ENCODE measurements at regions not wholly inside any gene's neighbourhood (a gene's known extent, or its start where the extent isn't known, plus 50 kb on each side); places are given as distances from the start of the nearest gene placed in this dataset.

- TF ChIP-seq ZNF274 (IDR thresholded peaks at IDR 0.05; ENCODE audit: low read length) (no peak), ZNF274 (tag by site-specific recombination; IDR thresholded peaks at IDR 0.05; ENCODE audit: borderline replicate concordance) (no peak), EGR2 (tag by site-specific recombination; IDR thresholded peaks at IDR 0.05; ENCODE audit: low read depth) (no peak), KLF10 (tag by site-specific recombination; IDR thresholded peaks at IDR 0.05) (peak; percentile 70), ZNF449 (tag by site-specific recombination; IDR thresholded peaks at IDR 0.05) (no peak), SETDB1 (IDR thresholded peaks at IDR 0.05; ENCODE audit: insufficient read length, low read length) (no peak), ZBTB44 (tag by site-specific recombination; IDR thresholded peaks at IDR 0.05) (no peak), PRDM4 (tag by site-specific recombination; IDR thresholded peaks at IDR 0.05) (no peak), GLI2 (tag by site-specific recombination; IDR thresholded peaks at IDR 0.05; ENCODE audit: borderline replicate concordance, low read depth) (no peak), ZNF654 (tag by site-specific recombination; IDR thresholded peaks at IDR 0.05; ENCODE audit: low read depth) (peak; percentile 100), ZNF2 (tag by site-specific recombination; IDR thresholded peaks at IDR 0.05) (no peak), ZNF211 (tag by site-specific recombination; IDR thresholded peaks at IDR 0.05; ENCODE audit: low read depth) (no peak), ATF2 (tag by site-specific recombination; IDR thresholded peaks at IDR 0.05; ENCODE audit: low read depth) (no peak), ZSCAN16 (tag by site-specific recombination; IDR thresholded peaks at IDR 0.05) (no peak), ZNF416 (tag by site-specific recombination; IDR thresholded peaks at IDR 0.05) (no peak), ZNF600 (tag by site-specific recombination; IDR thresholded peaks at IDR 0.05) (no peak), BCL11B (tag by site-specific recombination; IDR thresholded peaks at IDR 0.05; ENCODE audit: low read depth) (no peak), ZNF433 (tag by site-specific recombination; IDR thresholded peaks at IDR 0.05; ENCODE audit: low read depth) (no peak), ZNF645 (tag by site-specific recombination; IDR thresholded peaks at IDR 0.05) (no peak), REST (tag by site-specific recombination; IDR thresholded peaks at IDR 0.05) (no peak), ZNF548 (tag by site-specific recombination; IDR thresholded peaks at IDR 0.05) (no peak), CTCF (tag by site-specific recombination; IDR thresholded peaks at IDR 0.05) (peak; percentile 78), MYNN (tag by site-specific recombination; IDR thresholded peaks at IDR 0.05; ENCODE audit: borderline replicate concordance) (no peak), SCRT2 (tag by site-specific recombination; IDR thresholded peaks at IDR 0.05) (no peak), HOXA7 (CRISPR knock-in tag; IDR thresholded peaks at IDR 0.05; ENCODE audit: borderline replicate concordance) (no peak), PRDM1 (tag by site-specific recombination; IDR thresholded peaks at IDR 0.05) (no peak)
These were observed 239.4 kb upstream of the STK26 start (continued) for GRCh38 chrX:131783555-131784308.

All from HEK293 (cell line).